Uterus (tissue), 2 donors: ENCODE measurements at regions not wholly inside any gene's neighbourhood (a gene's known extent, or its start where the extent isn't known, plus 50 kb on each side); places are given as distances from the start of the nearest gene placed in this dataset.

ENCODE experiments used
- CTCF ChIP-seq, 4 experiments: fragments of 200-600 bp in 2 of 4; fragments of 450-650 bp in 2 of 4; sonication (generic) in 2 of 4; IDR thresholded peaks; one replicate each; pipeline ENCODE4 v1.5.1; 2016 to 2019; ENCODE audit warnings: antibody characterized with exemption in 4 of 4, mild to moderate bottlenecking in 2 of 4, moderate library complexity in 1 of 4
- POLR2A ChIP-seq, 2 donors: fragments of 450-650 bp; IDR thresholded peaks; one replicate each; pipeline ENCODE4 v1.6.1; 2016; ENCODE audit warnings: antibody characterized with exemption in 2 of 2, mild to moderate bottlenecking in 1 of 2, moderate library complexity in 1 of 2

GRCh38 chr18:1213126-1213525 lies 308.5 kb downstream of the ADCYAP1 start:
- TF ChIP-seq CTCF (IDR thresholded peaks at IDR 0.05) (no peak), POLR2A (IDR thresholded peaks at IDR 0.05) (no peak)
